ENCODE measurements at regions not wholly inside any gene's neighbourhood (a gene's known extent, or its start where the extent isn't known, plus 50 kb on each side); places are given as distances from the start of the nearest gene placed in this dataset.
"Not testable (repeated sequence)": the region's sequence is repeated elsewhere in the genome, so short reads cannot be mapped to it uniquely, and the experiment has no call there.

DNA sequence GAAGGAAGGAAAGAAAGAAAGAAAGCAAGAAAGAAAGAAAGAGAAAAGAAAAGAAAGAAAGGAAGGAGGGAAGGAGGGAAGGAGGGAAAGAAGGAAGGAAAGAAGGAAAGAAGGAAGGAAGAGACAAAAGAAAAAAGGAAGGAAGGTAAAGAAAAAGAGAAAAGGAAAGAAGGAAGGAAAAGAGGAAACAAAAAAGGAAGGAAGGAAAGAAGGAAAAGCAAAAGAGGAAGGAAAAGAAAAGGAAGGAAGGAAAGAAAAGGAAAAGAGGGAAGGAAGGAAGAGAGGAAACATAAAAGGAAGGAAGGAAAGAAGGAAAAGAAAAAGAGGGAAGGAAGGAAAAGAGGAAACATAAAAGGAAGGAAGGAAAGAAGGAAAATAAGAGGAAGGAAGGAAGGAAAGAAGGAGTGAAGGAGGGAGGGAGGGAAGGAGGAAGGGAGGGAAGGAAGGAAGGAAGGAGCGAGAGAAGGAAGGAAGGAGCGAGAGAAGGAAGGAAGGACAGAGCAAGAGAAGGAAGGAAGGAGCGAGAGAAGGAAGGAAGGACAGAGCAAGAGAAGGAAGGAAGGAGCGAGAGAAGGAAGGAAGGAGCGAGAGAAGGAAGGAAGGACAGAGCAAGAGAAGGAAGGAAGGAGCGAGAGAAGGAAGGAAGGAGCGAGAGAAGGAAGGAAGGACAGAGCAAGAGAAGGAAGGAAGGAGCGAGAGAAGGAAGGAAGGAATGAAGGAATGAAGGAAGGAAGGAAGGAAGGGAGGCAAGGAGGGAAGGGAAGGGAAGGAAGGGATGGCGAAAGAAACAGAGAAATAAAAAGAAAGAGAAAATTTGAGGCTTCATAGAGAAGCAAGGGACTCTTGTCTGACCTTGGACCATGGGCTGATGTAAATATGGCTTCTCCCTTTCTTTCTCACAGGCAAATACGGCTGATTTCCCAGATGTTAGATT is 266.3 kb downstream of the ASMT start:
- not testable (repeated sequence) for TF ChIP-seq CTCF (IDR thresholded peaks at IDR 0.05; ENCODE audit: insufficient read depth, low read length); GABPA (IDR thresholded peaks at IDR 0.05; ENCODE audit: low read depth); POLR2AphosphoS5 (IDR thresholded peaks at IDR 0.05; ENCODE audit: low read depth); SPI1 (IDR thresholded peaks at IDR 0.05; ENCODE audit: borderline replicate concordance, low read depth)
- TF ChIP-seq, protein P1, sequence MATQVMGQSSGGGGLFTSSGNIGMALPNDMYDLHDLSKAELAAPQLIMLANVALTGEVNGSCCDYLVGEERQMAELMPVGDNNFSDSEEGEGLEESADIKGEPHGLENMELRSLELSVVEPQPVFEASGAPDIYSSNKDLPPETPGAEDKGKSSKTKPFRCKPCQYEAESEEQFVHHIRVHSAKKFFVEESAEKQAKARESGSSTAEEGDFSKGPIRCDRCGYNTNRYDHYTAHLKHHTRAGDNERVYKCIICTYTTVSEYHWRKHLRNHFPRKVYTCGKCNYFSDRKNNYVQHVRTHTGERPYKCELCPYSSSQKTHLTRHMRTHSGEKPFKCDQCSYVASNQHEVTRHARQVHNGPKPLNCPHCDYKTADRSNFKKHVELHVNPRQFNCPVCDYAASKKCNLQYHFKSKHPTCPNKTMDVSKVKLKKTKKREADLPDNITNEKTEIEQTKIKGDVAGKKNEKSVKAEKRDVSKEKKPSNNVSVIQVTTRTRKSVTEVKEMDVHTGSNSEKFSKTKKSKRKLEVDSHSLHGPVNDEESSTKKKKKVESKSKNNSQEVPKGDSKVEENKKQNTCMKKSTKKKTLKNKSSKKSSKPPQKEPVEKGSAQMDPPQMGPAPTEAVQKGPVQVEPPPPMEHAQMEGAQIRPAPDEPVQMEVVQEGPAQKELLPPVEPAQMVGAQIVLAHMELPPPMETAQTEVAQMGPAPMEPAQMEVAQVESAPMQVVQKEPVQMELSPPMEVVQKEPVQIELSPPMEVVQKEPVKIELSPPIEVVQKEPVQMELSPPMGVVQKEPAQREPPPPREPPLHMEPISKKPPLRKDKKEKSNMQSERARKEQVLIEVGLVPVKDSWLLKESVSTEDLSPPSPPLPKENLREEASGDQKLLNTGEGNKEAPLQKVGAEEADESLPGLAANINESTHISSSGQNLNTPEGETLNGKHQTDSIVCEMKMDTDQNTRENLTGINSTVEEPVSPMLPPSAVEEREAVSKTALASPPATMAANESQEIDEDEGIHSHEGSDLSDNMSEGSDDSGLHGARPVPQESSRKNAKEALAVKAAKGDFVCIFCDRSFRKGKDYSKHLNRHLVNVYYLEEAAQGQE (IDR thresholded peaks at IDR 0.05; ENCODE audit: insufficient replicate concordance, low read depth): not testable (repeated sequence)
